ENCODE measurements at regions not wholly inside any gene's neighbourhood (a gene's known extent, or its start where the extent isn't known, plus 50 kb on each side); places are given as distances from the start of the nearest gene placed in this dataset.

DNA sequence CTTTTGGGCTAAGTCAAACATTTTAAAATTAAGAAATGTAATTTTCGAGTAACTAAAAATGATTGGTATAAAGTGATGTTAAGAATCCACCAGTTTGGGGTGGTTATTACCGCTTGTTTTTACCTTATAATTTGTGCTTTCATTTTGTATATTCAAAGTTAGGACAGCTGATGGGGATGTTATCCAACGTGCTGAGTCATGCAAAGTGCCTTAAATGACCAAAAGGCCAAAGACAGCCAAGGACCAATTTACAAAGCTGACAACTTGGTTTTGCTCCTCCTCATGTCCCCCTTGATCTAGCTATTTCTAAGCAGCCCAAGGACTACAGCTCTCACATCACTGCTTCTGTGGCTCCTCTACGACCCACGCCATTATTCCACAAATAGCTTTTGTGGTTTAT, 181.4 kb upstream of the PCDH7 start:
- TF ChIP-seq, protein P1, sequence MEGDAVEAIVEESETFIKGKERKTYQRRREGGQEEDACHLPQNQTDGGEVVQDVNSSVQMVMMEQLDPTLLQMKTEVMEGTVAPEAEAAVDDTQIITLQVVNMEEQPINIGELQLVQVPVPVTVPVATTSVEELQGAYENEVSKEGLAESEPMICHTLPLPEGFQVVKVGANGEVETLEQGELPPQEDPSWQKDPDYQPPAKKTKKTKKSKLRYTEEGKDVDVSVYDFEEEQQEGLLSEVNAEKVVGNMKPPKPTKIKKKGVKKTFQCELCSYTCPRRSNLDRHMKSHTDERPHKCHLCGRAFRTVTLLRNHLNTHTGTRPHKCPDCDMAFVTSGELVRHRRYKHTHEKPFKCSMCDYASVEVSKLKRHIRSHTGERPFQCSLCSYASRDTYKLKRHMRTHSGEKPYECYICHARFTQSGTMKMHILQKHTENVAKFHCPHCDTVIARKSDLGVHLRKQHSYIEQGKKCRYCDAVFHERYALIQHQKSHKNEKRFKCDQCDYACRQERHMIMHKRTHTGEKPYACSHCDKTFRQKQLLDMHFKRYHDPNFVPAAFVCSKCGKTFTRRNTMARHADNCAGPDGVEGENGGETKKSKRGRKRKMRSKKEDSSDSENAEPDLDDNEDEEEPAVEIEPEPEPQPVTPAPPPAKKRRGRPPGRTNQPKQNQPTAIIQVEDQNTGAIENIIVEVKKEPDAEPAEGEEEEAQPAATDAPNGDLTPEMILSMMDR (IDR thresholded peaks at IDR 0.05; ENCODE audit: borderline replicate concordance, extremely low read depth, insufficient read depth) = no peak
- no peaks in the 10 kb centered on the region for H3K4me1 ChIP-seq (ENCODE audit: control insufficient read depth in 2 of 3, insufficient read depth in 2 of 3, low read depth in 1 of 3, low read length in 3 of 3)
- H3K27ac ChIP-seq (ENCODE audit: low read depth in 2 of 2, low read length in 2 of 2) = no peak overlapping the region
- H3K36me3 ChIP-seq (ENCODE audit: control insufficient read depth in 2 of 3, insufficient read depth in 3 of 3, low read length in 3 of 3) = no peaks in the 10 kb centered on the region
- no peaks in the 10 kb centered on the region for H3K9me3 ChIP-seq (ENCODE audit: control insufficient read depth in 2 of 3, insufficient read depth in 1 of 3, low read length in 3 of 3)
- no peak overlapping the region for H3K4me3 ChIP-seq (ENCODE audit: low read length in 3 of 3)
- FAIRE-seq = no peak
- H3K9ac ChIP-seq (ENCODE audit: low read length in 3 of 3) = no peak overlapping the region
- H3K27me3 ChIP-seq (ENCODE audit: control insufficient read depth, insufficient read depth, low read length) = no peaks in the 10 kb centered on the region
- intact Hi-C loops (cut with DNase I) = no loop called here
- no peak for DNase-seq

DNA sequence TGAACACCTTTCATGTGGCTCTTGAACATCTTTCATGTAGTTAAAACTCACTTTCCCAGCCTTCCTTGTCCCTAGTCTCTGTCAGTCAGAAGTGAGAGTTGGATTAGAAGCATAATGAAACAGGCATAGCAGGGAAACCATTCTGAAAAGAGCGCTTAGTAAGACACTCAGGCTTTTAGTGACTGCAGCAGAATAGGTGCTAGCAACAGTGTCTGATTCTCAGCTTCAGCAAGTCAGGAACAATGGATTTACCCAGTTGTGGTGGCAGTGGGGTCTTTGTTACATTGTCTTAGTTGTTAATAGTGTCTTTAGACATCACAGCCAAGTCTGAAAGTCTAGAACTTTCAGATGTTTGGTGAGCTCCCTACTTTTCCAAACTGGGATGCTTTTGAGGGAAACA, 177.1 kb upstream of the PCDH7 start:
- H3K27me3 ChIP-seq (ENCODE audit: control insufficient read depth, insufficient read depth, low read length) = no peaks in the 10 kb centered on the region
- DNase-seq (no peak), FAIRE-seq (no peak)
- intact Hi-C loops (cut with DNase I) = no loop called here
- H3K9me3 ChIP-seq (ENCODE audit: control insufficient read depth in 2 of 3, insufficient read depth in 1 of 3, low read length in 3 of 3) = no peaks in the 10 kb centered on the region
- no peak overlapping the region for H3K9ac ChIP-seq (ENCODE audit: low read length in 3 of 3)
- no peaks in the 10 kb centered on the region for H3K4me1 ChIP-seq (ENCODE audit: control insufficient read depth in 2 of 3, insufficient read depth in 2 of 3, low read depth in 1 of 3, low read length in 3 of 3)
- no peak overlapping the region for H3K27ac ChIP-seq (ENCODE audit: low read depth in 2 of 2, low read length in 2 of 2)
- H3K4me3 ChIP-seq (ENCODE audit: low read length in 3 of 3) = no peak overlapping the region
- H3K36me3 ChIP-seq (ENCODE audit: control insufficient read depth in 2 of 3, insufficient read depth in 3 of 3, low read length in 3 of 3) = no peaks in the 10 kb centered on the region
- TF ChIP-seq, protein P1 (IDR thresholded peaks at IDR 0.05; ENCODE audit: borderline replicate concordance, extremely low read depth, insufficient read depth) = no peak

DNA sequence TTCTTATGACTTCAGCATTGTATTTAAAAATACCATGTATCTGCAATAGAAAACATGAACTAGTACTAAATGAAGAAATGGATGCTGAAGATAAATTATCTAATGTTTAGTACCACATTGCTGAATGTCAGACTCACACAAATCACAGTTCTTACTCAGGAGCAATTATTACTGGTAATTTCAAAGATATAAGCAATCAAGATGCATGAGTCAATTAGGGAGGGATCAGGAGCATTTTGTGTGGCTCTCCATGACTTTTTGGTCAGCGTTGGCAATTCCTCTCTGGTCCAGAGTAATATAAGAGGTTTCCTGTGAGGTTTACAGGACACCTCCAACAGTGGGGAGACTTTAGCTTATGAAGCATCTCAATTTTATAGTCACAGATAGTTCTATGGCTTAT, 167.0 kb upstream of the PCDH7 start:
- DNase-seq (no peak), FAIRE-seq (no peak)
- H3K36me3 ChIP-seq (ENCODE audit: control insufficient read depth in 2 of 3, insufficient read depth in 3 of 3, low read length in 3 of 3) = no peaks in the 10 kb centered on the region
- TF ChIP-seq, protein P1 (IDR thresholded peaks at IDR 0.05; ENCODE audit: borderline replicate concordance, extremely low read depth, insufficient read depth) = no peak
- H3K4me3 ChIP-seq (ENCODE audit: low read length in 3 of 3) = no peak overlapping the region
- intact Hi-C loops (cut with DNase I) = no loop called here
- H3K4me1 ChIP-seq (ENCODE audit: control insufficient read depth in 2 of 3, insufficient read depth in 2 of 3, low read depth in 1 of 3, low read length in 3 of 3) = no peaks in the 10 kb centered on the region
- no peaks in the 10 kb centered on the region for H3K27me3 ChIP-seq (ENCODE audit: control insufficient read depth, insufficient read depth, low read length)
- no peaks in the 10 kb centered on the region for H3K9me3 ChIP-seq (ENCODE audit: control insufficient read depth in 2 of 3, insufficient read depth in 1 of 3, low read length in 3 of 3)
- no peak overlapping the region for H3K27ac ChIP-seq (ENCODE audit: low read depth in 2 of 2, low read length in 2 of 2)
- H3K9ac ChIP-seq (ENCODE audit: low read length in 3 of 3) = no peak overlapping the region

DNA sequence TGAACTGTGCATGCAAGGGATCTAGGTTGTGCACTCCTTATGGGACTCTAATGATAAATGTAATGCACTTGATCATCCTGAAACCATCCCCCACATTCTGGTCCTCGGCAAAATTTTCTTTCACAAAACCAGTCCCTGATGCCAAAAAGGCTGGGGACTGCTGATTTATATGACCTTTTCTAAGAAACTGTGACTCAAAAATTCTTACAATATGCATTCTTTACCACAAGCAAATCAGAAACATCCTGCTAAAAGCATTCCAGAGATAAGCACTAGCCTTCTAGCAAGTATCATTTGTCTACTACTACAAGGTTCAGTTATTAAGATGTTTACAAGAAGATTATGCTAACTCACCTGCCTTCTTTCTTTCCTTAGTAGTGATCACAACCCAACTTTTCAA, 166.5 kb upstream of the PCDH7 start:
- TF ChIP-seq, protein P1 (IDR thresholded peaks at IDR 0.05; ENCODE audit: borderline replicate concordance, extremely low read depth, insufficient read depth) = no peak
- Histone ChIP-seq H3K9me3 (ENCODE audit: control insufficient read depth in 2 of 3, insufficient read depth in 1 of 3, low read length in 3 of 3) (no peaks in the 10 kb centered on the region), H3K4me3 (ENCODE audit: low read length in 3 of 3) (no peak overlapping the region), H3K36me3 (ENCODE audit: control insufficient read depth in 2 of 3, insufficient read depth in 3 of 3, low read length in 3 of 3) (no peaks in the 10 kb centered on the region), H3K9ac (ENCODE audit: low read length in 3 of 3) (no peak overlapping the region), H3K27me3 (ENCODE audit: control insufficient read depth, insufficient read depth, low read length) (no peaks in the 10 kb centered on the region), H3K4me1 (ENCODE audit: control insufficient read depth in 2 of 3, insufficient read depth in 2 of 3, low read depth in 1 of 3, low read length in 3 of 3) (no peaks in the 10 kb centered on the region), H3K27ac (ENCODE audit: low read depth in 2 of 2, low read length in 2 of 2) (no peak overlapping the region)
- DNase-seq (no peak), FAIRE-seq (no peak)
- intact Hi-C loops (cut with DNase I) = no loop called here
